Right lobe of liver (tissue), 6 donors: ENCODE measurements at regions not wholly inside any gene's neighbourhood (a gene's known extent, or its start where the extent isn't known, plus 50 kb on each side); places are given as distances from the start of the nearest gene placed in this dataset.

Experiments used
- ATAC-seq, 4 donors: fragments of 200-7000 bp; cut with Tn5 transposase; one replicate each; pipeline ENCODE4 v1.9.1; 2020; ENCODE audit warnings: mild to moderate bottlenecking in 4 of 4, moderate library complexity in 4 of 4
- DNase-seq, 3 donors: peaks; one replicate each; pipeline ENCODE4 v3.0.0-alpha.2; 2020
- H3K27ac ChIP-seq, 3 donors: fragments of 200-600 bp; one replicate each; pipeline ENCODE4 v1.8.0; 2022
- H3K27me3 ChIP-seq, 2 donors: fragments of 200-600 bp; one replicate each; pipeline ENCODE4 v1.8.0; 2022
- H3K36me3 ChIP-seq, 4 donors: fragments of 200-600 bp; sonication (generic) in 1 of 4; one replicate each; pipeline versions ENCODE4 v1.5.1 to v1.8.0; 2017 to 2022; ENCODE audit warnings: control low read depth in 1 of 4
- H3K4me1 ChIP-seq, 4 donors: fragments of 200-600 bp; sonication (generic) in 1 of 4; one replicate each; pipeline versions ENCODE4 v1.5.1 to v1.8.0; 2017 to 2022; ENCODE audit warnings: control low read depth in 1 of 4
- H3K4me3 ChIP-seq, 3 donors: fragments of 200-600 bp; one replicate each; pipeline ENCODE4 v1.8.0; 2022
- H3K9me3 ChIP-seq, 4 donors: fragments of 200-600 bp; sonication (generic) in 1 of 4; one replicate each; pipeline versions ENCODE4 v1.5.1 to v1.8.0; 2017 to 2022; ENCODE audit warnings: control low read depth in 1 of 4
- POLR2A ChIP-seq: fragments of 450-650 bp; IDR thresholded peaks from one replicate; pipeline ENCODE4 v1.6.1; 2017; ENCODE audit warnings: antibody characterized with exemption, mild to moderate bottlenecking
- WGBS: methylation state at CpG from one replicate; pipeline ENCODE4 v1.1.6; 2018; ENCODE audit warnings: low coverage, low lambda C conversion rate; ENCODE audit not compliant: insufficient coverage; ENCODE audit errors: missing lambda C conversion rate; 5-methylcytosine and 5-hydroxymethylcytosine counted together
- intact Hi-C, 2 donors: fragments of 100-400 bp; cut with DNase I; formaldehyde crosslinking; loops; one replicate each; pipeline versions ENCODE4 v1.11.2 to v1.14.1; 2022
- TF ChIP-seq, protein P1 (sequence below), 4 donors: fragments of 200-600 bp in 3 of 4; fragments of 450-650 bp in 1 of 4; IDR thresholded peaks; one replicate each; pipeline versions ENCODE4 v1.5.1 to v1.8.0; 2016 to 2022; ENCODE audit warnings: antibody characterized with exemption in 4 of 4, mild to moderate bottlenecking in 2 of 4
- donor health status: DM: no; HTN: yes; CAD: no.
- donor health status: DM: no; HTN: no; CAD: no.
- donor health status: DM: no; HTN: no; CAD: no.
- donor health status: DM: no; HTN: yes; CAD: no.
- donor health status: DM: no; HTN: yes; CAD: no.

DNA sequence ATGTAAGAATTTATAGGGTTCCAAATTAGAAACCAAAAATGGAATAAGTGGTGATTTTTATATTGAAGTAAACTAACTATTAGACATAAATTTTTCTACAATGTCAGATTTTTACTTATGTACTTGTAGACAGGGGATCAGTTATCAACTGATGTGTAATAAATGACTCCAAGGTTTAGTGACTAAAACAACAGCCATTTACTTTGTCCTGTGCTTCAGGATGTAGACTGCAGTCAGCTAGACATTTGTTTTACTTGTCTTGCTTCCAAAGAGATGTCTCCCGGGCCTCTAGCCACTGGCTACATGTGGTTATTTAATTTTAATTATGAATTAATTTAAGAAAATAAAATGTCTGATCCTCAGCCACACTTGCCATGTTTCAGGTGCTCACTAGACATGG, 249.7 kb upstream of the IGFBP3 start:
- no peaks in the 10 kb centered on the region for H3K4me1 ChIP-seq
- H3K27me3 ChIP-seq = no peaks in the 10 kb centered on the region
- WGBS = 50% methylated on average over 1 of the region's 1 CpG
- ATAC-seq (no peak), DNase-seq (no peak)
- intact Hi-C loops = no loop called here
- no peaks in the 10 kb centered on the region for H3K36me3 ChIP-seq
- H3K4me3 ChIP-seq = no peak overlapping the region
- TF ChIP-seq, protein P1, sequence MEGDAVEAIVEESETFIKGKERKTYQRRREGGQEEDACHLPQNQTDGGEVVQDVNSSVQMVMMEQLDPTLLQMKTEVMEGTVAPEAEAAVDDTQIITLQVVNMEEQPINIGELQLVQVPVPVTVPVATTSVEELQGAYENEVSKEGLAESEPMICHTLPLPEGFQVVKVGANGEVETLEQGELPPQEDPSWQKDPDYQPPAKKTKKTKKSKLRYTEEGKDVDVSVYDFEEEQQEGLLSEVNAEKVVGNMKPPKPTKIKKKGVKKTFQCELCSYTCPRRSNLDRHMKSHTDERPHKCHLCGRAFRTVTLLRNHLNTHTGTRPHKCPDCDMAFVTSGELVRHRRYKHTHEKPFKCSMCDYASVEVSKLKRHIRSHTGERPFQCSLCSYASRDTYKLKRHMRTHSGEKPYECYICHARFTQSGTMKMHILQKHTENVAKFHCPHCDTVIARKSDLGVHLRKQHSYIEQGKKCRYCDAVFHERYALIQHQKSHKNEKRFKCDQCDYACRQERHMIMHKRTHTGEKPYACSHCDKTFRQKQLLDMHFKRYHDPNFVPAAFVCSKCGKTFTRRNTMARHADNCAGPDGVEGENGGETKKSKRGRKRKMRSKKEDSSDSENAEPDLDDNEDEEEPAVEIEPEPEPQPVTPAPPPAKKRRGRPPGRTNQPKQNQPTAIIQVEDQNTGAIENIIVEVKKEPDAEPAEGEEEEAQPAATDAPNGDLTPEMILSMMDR (IDR thresholded peaks at IDR 0.05) = no peak
- no peak for TF ChIP-seq POLR2A
- no peak overlapping the region for H3K27ac ChIP-seq
- no peaks in the 10 kb centered on the region for H3K9me3 ChIP-seq

DNA sequence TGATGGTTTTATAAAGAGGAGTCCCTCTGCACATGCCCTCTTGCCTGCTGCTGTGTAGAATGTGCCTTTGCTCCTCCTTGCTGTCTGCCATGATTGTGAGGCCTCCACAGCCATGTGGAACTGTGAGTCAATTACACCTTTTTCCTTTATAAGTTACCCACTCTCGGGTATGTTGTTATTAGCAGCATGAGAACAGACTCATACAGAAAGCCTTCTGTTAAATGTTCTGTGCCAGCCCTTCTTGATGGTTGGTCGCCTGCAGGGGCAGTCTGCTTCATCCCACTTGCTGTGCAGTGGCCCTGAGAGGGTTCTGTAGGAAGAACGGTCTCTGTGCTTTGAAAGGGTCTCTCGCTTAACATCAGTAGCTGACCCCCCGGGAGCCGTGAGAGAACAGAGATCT, 248.9 kb upstream of the IGFBP3 start:
- Histone ChIP-seq H3K27me3 (no peaks in the 10 kb centered on the region), H3K36me3 (no peaks in the 10 kb centered on the region), H3K4me1 (no peaks in the 10 kb centered on the region), H3K9me3 (no peaks in the 10 kb centered on the region), H3K4me3 (no peak overlapping the region), H3K27ac (no peak overlapping the region)
- no peak for ATAC-seq
- no peak for DNase-seq
- intact Hi-C loops = no loop called here
- WGBS = 81% methylated on average over 4 of the region's 6 CpGs
- TF ChIP-seq, protein P1 (IDR thresholded peaks at IDR 0.05) = no peak
- no peak for TF ChIP-seq POLR2A

DNA sequence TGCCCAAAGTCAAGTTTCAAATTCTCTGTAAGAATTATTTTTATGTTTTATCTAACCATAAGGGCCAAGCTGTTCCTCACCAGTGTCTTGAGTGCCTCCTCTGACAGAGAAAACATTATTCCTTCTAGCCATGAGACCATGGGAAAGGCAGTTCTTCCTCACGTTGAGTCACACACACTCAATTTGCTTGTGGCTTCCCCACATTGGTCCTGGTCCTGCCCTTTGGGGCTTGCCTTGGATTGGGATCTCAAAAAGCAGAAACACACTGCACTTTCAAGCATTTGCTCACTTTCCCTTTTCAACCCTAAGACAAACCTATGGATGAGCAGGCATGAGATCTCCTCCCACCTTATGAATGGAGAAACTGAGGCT, 248.3 kb upstream of the IGFBP3 start:
- H3K27ac ChIP-seq = no peak overlapping the region
- ATAC-seq (no peak), DNase-seq (no peak)
- H3K27me3 ChIP-seq = no peaks in the 10 kb centered on the region
- no peaks in the 10 kb centered on the region for H3K9me3 ChIP-seq
- WGBS = 80% methylated on average over 1 of the region's 1 CpG
- intact Hi-C loops = no loop called here
- TF ChIP-seq, protein P1 (IDR thresholded peaks at IDR 0.05) = no peak
- no peak for TF ChIP-seq POLR2A
- no peaks in the 10 kb centered on the region for H3K4me1 ChIP-seq
- no peaks in the 10 kb centered on the region for H3K36me3 ChIP-seq
- no peak overlapping the region for H3K4me3 ChIP-seq

DNA sequence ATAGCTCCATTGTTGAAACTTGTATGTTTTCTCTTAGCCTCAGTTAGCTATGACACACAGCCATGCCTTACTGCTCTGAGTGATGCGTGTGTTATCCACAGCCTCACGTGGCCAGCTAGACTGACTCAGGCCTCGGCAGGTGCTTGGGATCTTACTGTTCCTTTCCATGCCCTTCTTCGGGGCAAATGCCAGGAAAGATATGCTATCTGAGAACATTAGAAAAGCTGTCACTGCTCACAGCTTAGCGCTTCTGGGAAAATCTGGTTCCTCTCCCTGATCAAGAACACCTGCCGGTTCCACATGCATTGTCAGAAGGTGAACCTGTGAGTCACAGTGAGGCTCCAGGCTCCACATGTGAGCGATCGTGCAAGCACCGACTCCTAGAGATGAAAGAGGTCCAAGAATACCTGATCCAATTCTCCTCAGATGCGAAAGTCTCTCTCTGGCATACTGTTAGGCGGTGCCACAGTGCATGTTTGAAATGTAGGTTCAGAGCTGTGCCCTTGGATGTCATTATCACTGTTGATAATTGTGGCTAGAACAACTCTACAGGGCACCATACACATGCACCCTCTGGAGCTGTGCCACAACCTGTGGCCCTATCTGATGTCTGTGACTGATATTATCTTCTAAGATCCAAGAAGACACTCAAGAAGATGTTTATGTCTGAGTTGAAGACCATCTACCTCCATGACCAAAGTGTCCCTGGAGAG, 247.8 kb upstream of the IGFBP3 start:
- ATAC-seq = no peak
- H3K27ac ChIP-seq = no peak overlapping the region

More for the DNA sequence above, 247.8 kb upstream of the IGFBP3 start:
- Histone ChIP-seq H3K36me3 (no peaks in the 10 kb centered on the region), H3K9me3 (no peaks in the 10 kb centered on the region), H3K4me1 (no peaks in the 10 kb centered on the region), H3K27me3 (no peaks in the 10 kb centered on the region), H3K4me3 (no peak overlapping the region)
- no peak for TF ChIP-seq POLR2A
- TF ChIP-seq, protein P1 (IDR thresholded peaks at IDR 0.05) = no peak
- intact Hi-C loops = no loop called here
- WGBS = 93% methylated on average over 5 of the region's 11 CpGs
- no peak for DNase-seq
